ENCODE measurements at regions not wholly inside any gene's neighbourhood (a gene's known extent, or its start where the extent isn't known, plus 50 kb on each side); places are given as distances from the start of the nearest gene placed in this dataset.

DNA sequence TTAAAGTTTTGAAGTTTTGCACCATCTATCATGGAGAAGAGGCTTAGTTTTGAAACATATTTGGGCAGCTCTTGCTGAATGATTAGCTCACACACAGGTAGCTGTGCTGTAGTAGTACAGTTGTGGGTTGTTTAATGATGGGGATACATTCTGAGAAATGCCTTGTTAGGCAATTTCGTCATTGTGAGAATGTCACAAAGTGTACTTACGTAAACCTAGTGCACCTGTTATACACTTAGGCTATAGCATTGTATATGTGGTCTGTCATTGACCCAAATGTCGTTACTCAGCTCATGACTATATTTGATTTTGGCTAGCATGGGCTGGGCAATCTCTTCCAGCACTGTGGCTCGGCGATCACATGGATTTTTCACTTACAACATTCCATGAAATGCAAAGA, 247.2 kb upstream of the IGFBP3 start:
- Histone ChIP-seq H3K4me2 (ENCODE audit: insufficient read depth in 1 of 2, low read depth in 2 of 2, low read length in 2 of 2) (no peak overlapping the region), H4K20me1 (replicated peaks in 1 of 2; ENCODE audit: control insufficient read depth in 1 of 2, insufficient read depth in 2 of 2, low read length in 2 of 2) (no peaks in the 10 kb centered on the region), H2BK12ac (ENCODE audit: low read depth, low read length) (no peak overlapping the region), H3K4me3 (ENCODE audit: extremely low read depth in 1 of 4, insufficient read depth in 2 of 4, low read depth in 3 of 4, low read length in 4 of 4) (no peak overlapping the region), H4K91ac (replicated peaks; ENCODE audit: insufficient read length, low read length) (no peak overlapping the region), H3K23me2 (ENCODE audit: low read depth, low read length) (no peaks in the 10 kb centered on the region), H2AFZ (ENCODE audit: low read length) (no peak overlapping the region), H4K5ac (ENCODE audit: insufficient read length, low read depth, low read length) (no peak overlapping the region), H3K4me1 (replicated peaks in 1 of 4; ENCODE audit: control insufficient read depth in 3 of 4, insufficient read depth in 4 of 4, low read length in 3 of 4) (no peaks in the 10 kb centered on the region), H3K4ac (replicated peaks; ENCODE audit: insufficient read length, low read depth, low read length) (no peak overlapping the region), H3K27me3 (replicated peaks in 1 of 4; ENCODE audit: control insufficient read depth in 3 of 4, extremely low read depth in 1 of 4, insufficient read depth in 3 of 4, low read length in 3 of 4) (no peaks in the 10 kb centered on the region), H3K27ac (ENCODE audit: low read depth, low read length) (no peak overlapping the region), H3K9ac (replicated peaks in 1 of 4; ENCODE audit: extremely low read depth in 1 of 4, low read depth in 3 of 4, low read length in 3 of 4) (no peak overlapping the region), H2BK20ac (ENCODE audit: low read length) (no peak overlapping the region), H2BK5ac (ENCODE audit: low read depth, low read length) (no peak overlapping the region), H3K79me1 (ENCODE audit: low read depth, low read length) (no peaks in the 10 kb centered on the region), H3K36me3 (ENCODE audit: control insufficient read depth in 2 of 4, insufficient read depth in 4 of 4, low read length in 3 of 4) (no peaks in the 10 kb centered on the region), H3K9me3 (ENCODE audit: insufficient read depth in 2 of 2, low read depth in 1 of 2, low read length in 1 of 2) (no peaks in the 10 kb centered on the region), H2BK120ac (replicated peaks; ENCODE audit: low read depth, low read length) (no peak overlapping the region), H3K18ac (ENCODE audit: extremely low read depth, low read length) (no peak overlapping the region), H4K8ac (ENCODE audit: extremely low read depth, insufficient read depth, low read length) (no peak overlapping the region), H3K79me2 (ENCODE audit: control insufficient read depth in 1 of 2, insufficient read depth in 2 of 2, low read length in 2 of 2) (no peaks in the 10 kb centered on the region), H2BK15ac (ENCODE audit: low read length) (no peak overlapping the region), H2AK5ac (ENCODE audit: low read depth, low read length) (no peak overlapping the region), H3K56ac (replicated peaks; ENCODE audit: insufficient read length, low read depth, low read length) (no peak overlapping the region), H3K14ac (ENCODE audit: insufficient read length) (no peak overlapping the region), H3K23ac (ENCODE audit: insufficient read length) (no peak overlapping the region)
- CTCF ChIA-PET (ENCODE audit: partially characterized antibody): interaction anchor here (0.9 to 1.8 kb wide), 2 partner anchors 14 to 245 kb away, joined by 3 to 10 read pairs; no protein-coding TSS in a partner anchor
- WGBS, 2 experiments (ENCODE audit: extremely low coverage in 1 of 2, insufficient coverage in 1 of 2, insufficient read length in 1 of 2, insufficient replicate concordance in 2 of 2, low coverage in 1 of 2, low lambda C conversion rate in 2 of 2, missing lambda C conversion rate in 1 of 2): 88% methylated on average over 5 of the region's 5 CpGs; no CpG with 5 or more reads in 1 of the 2 experiments
- POLR2A ChIA-PET (ENCODE audit: partially characterized antibody): no interaction called here
- no peak for FAIRE-seq
- TF ChIP-seq BACH1 (IDR thresholded peaks at IDR 0.05; ENCODE audit: low read length): no peak
- no peak for TF ChIP-seq NRF1 (IDR thresholded peaks at IDR 0.05; ENCODE audit: low read depth, low read length)
- no peak for TF ChIP-seq EGR1 (IDR thresholded peaks at IDR 0.05; ENCODE audit: borderline replicate concordance, low read depth, low read length)
- TF ChIP-seq, protein P1, sequence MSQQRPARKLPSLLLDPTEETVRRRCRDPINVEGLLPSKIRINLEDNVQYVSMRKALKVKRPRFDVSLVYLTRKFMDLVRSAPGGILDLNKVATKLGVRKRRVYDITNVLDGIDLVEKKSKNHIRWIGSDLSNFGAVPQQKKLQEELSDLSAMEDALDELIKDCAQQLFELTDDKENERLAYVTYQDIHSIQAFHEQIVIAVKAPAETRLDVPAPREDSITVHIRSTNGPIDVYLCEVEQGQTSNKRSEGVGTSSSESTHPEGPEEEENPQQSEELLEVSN (IDR thresholded peaks at IDR 0.05): no peak
- no peak for DNase-seq (ENCODE audit: low read depth in 1 of 2, low spot score in 2 of 2)

All from H1 (cell line).